HepG2 (cell line): ENCODE measurements at regions not wholly inside any gene's neighbourhood (a gene's known extent, or its start where the extent isn't known, plus 50 kb on each side); places are given as distances from the start of the nearest gene placed in this dataset.

Experiments used
- ATAC-seq: fragments of 200-7000 bp; cut with Tn5 transposase; 3 replicates; pipeline ENCODE4 v1.9.1; 2020; ENCODE audit warnings: mild to moderate bottlenecking, moderate library complexity
- BruUV-seq: library from RNA; stranded (reverse); fragments of 400-500 nt; replicated peaks from 2 replicates; lab custom pipeline; 2021; lab: Mats Ljungman, UMichigan
- CTCF ChIA-PET: fragments of 300-600 bp; formaldehyde crosslinking; extraction: SDS; loops from one replicate; lab custom pipeline; 2021; ENCODE audit warnings: low total read pairs, inconsistent platforms, low intra/inter-chr PET ratio; lab: Yijun Ruan, JAX
- POLR2A ChIA-PET: fragments of 350-600 bp; sonication (Branson Sonifier 250); formaldehyde crosslinking; loops from one replicate; lab custom pipeline; 2020; ENCODE audit warnings: antibody characterized with exemption, inconsistent platforms; lab: Yijun Ruan, JAX
- DNase-seq: peaks from one replicate; pipeline ENCODE4 v3.0.0-alpha.2; 2015; ENCODE audit warnings: low spot score
- FAIRE-seq: peaks from 3 replicates; lab custom pipeline; 2011; peaks lifted over from hg19 to GRCh38; lab: Jason Lieb, UNC
- H2AFZ ChIP-seq: one replicate; pipeline ENCODE4 v1.6.1; 2011; ENCODE audit warnings: low read length, inconsistent platforms
- H3K27ac ChIP-seq: fragments of 300-600 bp; 3 replicates; pipeline ENCODE4 v1.8.0; 2011; ENCODE audit warnings: mixed run types, mild to moderate bottlenecking, mixed read lengths, low read length, inconsistent platforms; ENCODE audit not compliant: insufficient read depth; ENCODE audit errors: extremely low read length
- H3K27me3 ChIP-seq, 2 experiments: fragments of 200-600 bp in 1 of 2; 2 replicates in 1 of 2; 3 replicates in 1 of 2; pipeline versions ENCODE4 v1.6.0 to v1.8.0; 2011; ENCODE audit warnings: low read length in 2 of 2, mild to moderate bottlenecking in 2 of 2, moderate library complexity in 2 of 2, inconsistent platforms in 1 of 2; ENCODE audit not compliant: insufficient read depth in 2 of 2, control insufficient read depth in 1 of 2
- H3K36me3 ChIP-seq, 2 experiments: fragments of 200-600 bp in 1 of 2; replicated peaks in 1 of 2; 2 replicates in 1 of 2; 3 replicates in 1 of 2; pipeline versions ENCODE4 v1.5.1 to v1.8.0; 2011; ENCODE audit warnings: low read length in 2 of 2, inconsistent platforms in 1 of 2; ENCODE audit not compliant: insufficient read depth in 2 of 2, control insufficient read depth in 1 of 2
- H3K4me1 ChIP-seq: 2 replicates; pipeline ENCODE4 v1.5.1; 2012; ENCODE audit warnings: low read length, inconsistent platforms; ENCODE audit not compliant: insufficient read depth
- H3K4me2 ChIP-seq: 2 replicates; pipeline ENCODE4 v1.6.0; 2011; ENCODE audit warnings: low read depth, low read length, inconsistent platforms
- H3K4me3 ChIP-seq, 3 experiments: fragments of 200-600 bp in 1 of 3; sonication (generic), shearing (Covaris generic) in 1 of 3; replicated peaks in 1 of 3; 2 replicates each; pipeline ENCODE4 v1.5.1; 2011 to 2016; ENCODE audit warnings: low read length in 3 of 3, inconsistent platforms in 2 of 3, low read depth in 2 of 3, mild to moderate bottlenecking in 2 of 3, control low read depth in 1 of 3, mixed read lengths in 1 of 3; ENCODE audit not compliant: insufficient read depth in 1 of 3
- H3K79me2 ChIP-seq: one replicate; pipeline ENCODE4 v1.6.1; 2011; ENCODE audit warnings: low read length, inconsistent platforms; ENCODE audit not compliant: insufficient read depth
- H3K9ac ChIP-seq: 2 replicates; pipeline ENCODE4 v1.6.0; 2011; ENCODE audit warnings: mild to moderate bottlenecking, low read depth, low read length, inconsistent platforms; ENCODE audit not compliant: insufficient read depth
- H3K9me3 ChIP-seq: 2 replicates; pipeline ENCODE4 v1.5.1; 2012; ENCODE audit warnings: mild to moderate bottlenecking, low read length
- H4K20me1 ChIP-seq: 2 replicates; pipeline ENCODE4 v1.6.0; 2011; ENCODE audit warnings: inconsistent platforms, mild to moderate bottlenecking, low read length, moderate library complexity; ENCODE audit not compliant: insufficient read depth
- AKNA ChIP-seq: sonication (generic); formaldehyde crosslinking; IDR thresholded peaks from 2 replicates; pipeline ENCODE4 v1.4.0; 2020; ENCODE audit warnings: missing genetic modification reagents, borderline replicate concordance
- BRD4 ChIP-seq: sonication (generic); formaldehyde crosslinking; IDR thresholded peaks from 2 replicates; pipeline ENCODE4 v1.4.0; 2020; ENCODE audit warnings: missing genetic modification reagents
- CHCHD3 ChIP-seq: sonication (generic); formaldehyde crosslinking; IDR thresholded peaks from 2 replicates; pipeline ENCODE4 v1.8.0; 2022; ENCODE audit warnings: mild to moderate bottlenecking, missing genetic modification reagents, moderate library complexity
- FOXA1 ChIP-seq, 2 experiments: fragments of 450-650 bp in 1 of 2; sonication (generic) in 1 of 2; formaldehyde crosslinking in 1 of 2; IDR thresholded peaks; 2 replicates each; pipeline versions ENCODE4 v1.4.0 to v1.6.1; 2016 to 2020; ENCODE audit warnings: missing genetic modification reagents in 1 of 2
- ISL2 ChIP-seq: sonication (generic); formaldehyde crosslinking; IDR thresholded peaks from 2 replicates; pipeline ENCODE4 v1.5.0; 2020; ENCODE audit warnings: missing genetic modification reagents
- MLX ChIP-seq: IDR thresholded peaks from 2 replicates; pipeline ENCODE4 v1.6.1; 2016
- NR0B2 ChIP-seq: sonication (generic); formaldehyde crosslinking; IDR thresholded peaks from 2 replicates; pipeline ENCODE4 v1.4.0; 2020; ENCODE audit warnings: mild to moderate bottlenecking, missing genetic modification reagents
- ZFP91 ChIP-seq: sonication (generic); formaldehyde crosslinking; IDR thresholded peaks from 2 replicates; pipeline ENCODE4 v1.9.0; 2022; ENCODE audit warnings: missing genetic modification reagents, mild to moderate bottlenecking, borderline replicate concordance
- ZNF280B ChIP-seq: sonication (generic); formaldehyde crosslinking; IDR thresholded peaks from 2 replicates; pipeline ENCODE4 v1.5.0; 2020; ENCODE audit warnings: missing genetic modification reagents, mild to moderate bottlenecking, borderline replicate concordance
- ZNF331 ChIP-seq: sonication (generic); formaldehyde crosslinking; IDR thresholded peaks from 2 replicates; pipeline ENCODE4 v1.4.0; 2020; ENCODE audit warnings: missing genetic modification reagents
- ZNF34 ChIP-seq: sonication (generic); formaldehyde crosslinking; IDR thresholded peaks from 2 replicates; pipeline ENCODE4 v1.4.0; 2020; ENCODE audit warnings: mild to moderate bottlenecking, missing genetic modification reagents, borderline replicate concordance
- ZNF484 ChIP-seq: sonication (generic); formaldehyde crosslinking; IDR thresholded peaks from 2 replicates; pipeline ENCODE4 v1.5.1; 2020; ENCODE audit warnings: mild to moderate bottlenecking, low read depth, missing genetic modification reagents, borderline replicate concordance
- ZNF562 ChIP-seq: sonication (generic); formaldehyde crosslinking; IDR thresholded peaks from 2 replicates; pipeline ENCODE4 v1.8.0; 2022; ENCODE audit warnings: missing genetic modification reagents, borderline replicate concordance
- ZNF614 ChIP-seq: IDR thresholded peaks from 2 replicates; pipeline ENCODE4 v1.6.1; 2018; ENCODE audit warnings: missing biosample characterization, missing genetic modification reagents, inconsistent platforms, borderline replicate concordance
- WGBS: methylation state at CpG from one replicate; pipeline ENCODE4 v1.1.6; 2017; ENCODE audit warnings: low lambda C conversion rate; 5-methylcytosine and 5-hydroxymethylcytosine counted together
- in situ Hi-C: cut with HindIII; loops from 2 replicates; pipeline ENCODE4 v1.10.0; 2017; ENCODE audit warnings: low pct_unique_long_range_greater_than_20kb; ENCODE audit not compliant: extremely low pct_ligation_motif_present
- intact Hi-C: fragments of 100-400 bp; cut with micrococcal nuclease; formaldehyde crosslinking; loops from one replicate; pipeline ENCODE4 v1.10.0; 2022; ENCODE audit not compliant: unreplicated experiment

GRCh38 chr2:144249035-144249637, 270.8 kb downstream of the ZEB2 start:
- no peak overlapping the region for H3K9ac ChIP-seq
- no peaks in the 10 kb centered on the region for H4K20me1 ChIP-seq
- BruUV-seq = no TSS peak
- H3K27me3 ChIP-seq = no peaks in the 10 kb centered on the region
- in situ Hi-C loops = no loop called here
- CTCF ChIA-PET = no interaction called here
- POLR2A ChIA-PET = no interaction called here
- no peaks in the 10 kb centered on the region for H3K36me3 ChIP-seq
- H3K79me2 ChIP-seq = no peaks in the 10 kb centered on the region
- no peak overlapping the region for H3K27ac ChIP-seq
- WGBS = 56% methylated on average over 4 of the region's 4 CpGs
- no peak for FAIRE-seq
- intact Hi-C loops = no loop called here
- no peak overlapping the region for H3K4me2 ChIP-seq
- DNase-seq = no peak
- H3K4me1 ChIP-seq = no peaks in the 10 kb centered on the region
- H2AFZ ChIP-seq = no peak overlapping the region
- H3K4me3 ChIP-seq = no peak overlapping the region
- ATAC-seq = no peak
- H3K9me3 ChIP-seq = peaks cover 17% of the 10 kb centered on the region
- TF ChIP-seq ZNF34 (no peak), ZNF484 (CRISPR knock-in tag) (no peak), ZNF280B (CRISPR knock-in tag) (no peak), MLX (CRISPR knock-in tag) (no peak), CHCHD3 (no peak), BRD4 (CRISPR knock-in tag) (no peak), ZNF562 (CRISPR knock-in tag) (no peak), ZNF614 (CRISPR knock-in tag) (no peak), ISL2 (no peak), FOXA1 (IDR thresholded peaks at IDR 0.05) (no peak), FOXA1 (CRISPR knock-in tag; IDR thresholded peaks at IDR 0.05) (no peak), ZNF331 (CRISPR knock-in tag) (no peak), NR0B2 (CRISPR knock-in tag) (no peak), ZFP91 (CRISPR knock-in tag) (no peak), AKNA (CRISPR knock-in tag) (no peak)
